Cerebellar nuclear complex (tissue), 1 donor: ENCODE measurements at regions not wholly inside any gene's neighbourhood (a gene's known extent, or its start where the extent isn't known, plus 50 kb on each side); places are given as distances from the start of the nearest gene placed in this dataset.

Experiments
- DNase-seq, 2 experiments: peaks; one replicate each; lab custom pipeline; 2025; lab: John Stamatoyannopoulos, UW

- DNase-seq = no peak
Measured at GRCh38 chr18:72470391-72470790, 73.8 kb downstream of the CBLN2 start.

- no peak for DNase-seq
Measured at GRCh38 chr18:72468021-72468710, 76.0 kb downstream of the CBLN2 start.

- DNase-seq = no peak
Measured at GRCh38 chr18:72460210-72460680, 83.9 kb downstream of the CBLN2 start.

GRCh38 chr18:72458271-72458670 lies 85.9 kb downstream of the CBLN2 start:
- no peak for DNase-seq

- DNase-seq = no peak
Measured at GRCh38 chr18:72456802-72457201, 87.3 kb downstream of the CBLN2 start.

- no peak for DNase-seq
Measured at GRCh38 chr18:72452328-72452727, 91.8 kb downstream of the CBLN2 start.

GRCh38 chr18:72444798-72445155 lies 99.4 kb downstream of the CBLN2 start:
- no peak for DNase-seq

GRCh38 chr18:72444111-72444797 lies 99.9 kb downstream of the CBLN2 start:
- DNase-seq = no peak

GRCh38 chr18:72436401-72436800 lies 107.7 kb downstream of the CBLN2 start:
- DNase-seq = no peak

- no peak for DNase-seq
Measured at GRCh38 chr18:72433756-72434155, 110.4 kb downstream of the CBLN2 start.

GRCh38 chr18:72427721-72428120 lies 116.4 kb downstream of the CBLN2 start:
- DNase-seq = no peak

GRCh38 chr18:72419914-72420313 lies 124.2 kb downstream of the CBLN2 start:
- DNase-seq = no peak

- no peak for DNase-seq
Measured at GRCh38 chr18:72412927-72413326, 131.2 kb downstream of the CBLN2 start.

- DNase-seq = no peak
Measured at GRCh38 chr18:72411261-72411660, 132.9 kb downstream of the CBLN2 start.

GRCh38 chr18:72410399-72410798 lies 133.7 kb downstream of the CBLN2 start:
- no peak for DNase-seq

GRCh38 chr18:72409903-72410302 lies 134.2 kb downstream of the CBLN2 start:
- DNase-seq = no peak

- DNase-seq = no peak
Measured at GRCh38 chr18:72407048-72407447, 137.1 kb downstream of the CBLN2 start.

- no peak for DNase-seq
Measured at GRCh38 chr18:72391951-72392350, 152.2 kb downstream of the CBLN2 start.

GRCh38 chr18:72391427-72391826 lies 152.7 kb downstream of the CBLN2 start:
- no peak for DNase-seq

- no peak for DNase-seq
Measured at GRCh38 chr18:72378016-72378415, 166.1 kb downstream of the CBLN2 start.

GRCh38 chr18:72376256-72376655 lies 167.9 kb downstream of the CBLN2 start:
- DNase-seq = no peak

- DNase-seq = no peak
Measured at GRCh38 chr18:72375618-72376017, 168.5 kb downstream of the CBLN2 start.

- no peak for DNase-seq
Measured at GRCh38 chr18:72372076-72372475, 172.1 kb downstream of the CBLN2 start.

GRCh38 chr18:72368308-72368707 lies 175.8 kb downstream of the CBLN2 start:
- DNase-seq = no peak
